GM18505 (cell line): ENCODE measurements at regions not wholly inside any gene's neighbourhood (a gene's known extent, or its start where the extent isn't known, plus 50 kb on each side); places are given as distances from the start of the nearest gene placed in this dataset.

Experiments
- ATAC-seq: cut with Tn5 transposase; IDR thresholded peaks from one replicate; pipeline ENCODE4 v1.9.1; 2021; ENCODE audit not compliant: unreplicated experiment
- POLR2A ChIP-seq: IDR thresholded peaks from 4 replicates; pipeline ENCODE4 v1.6.1; 2011; ENCODE audit warnings: borderline replicate concordance; ENCODE audit not compliant: insufficient read depth, insufficient read length; ENCODE audit errors: extremely low read depth

- ATAC-seq = no peak
- no peak for TF ChIP-seq POLR2A
These were observed 133.7 kb upstream of the RUNX3 start for GRCh38 chr1:25063591-25064416.

- no peak for ATAC-seq
- TF ChIP-seq POLR2A = no peak
These were observed 132.7 kb upstream of the RUNX3 start for GRCh38 chr1:25062621-25063255.

DNA sequence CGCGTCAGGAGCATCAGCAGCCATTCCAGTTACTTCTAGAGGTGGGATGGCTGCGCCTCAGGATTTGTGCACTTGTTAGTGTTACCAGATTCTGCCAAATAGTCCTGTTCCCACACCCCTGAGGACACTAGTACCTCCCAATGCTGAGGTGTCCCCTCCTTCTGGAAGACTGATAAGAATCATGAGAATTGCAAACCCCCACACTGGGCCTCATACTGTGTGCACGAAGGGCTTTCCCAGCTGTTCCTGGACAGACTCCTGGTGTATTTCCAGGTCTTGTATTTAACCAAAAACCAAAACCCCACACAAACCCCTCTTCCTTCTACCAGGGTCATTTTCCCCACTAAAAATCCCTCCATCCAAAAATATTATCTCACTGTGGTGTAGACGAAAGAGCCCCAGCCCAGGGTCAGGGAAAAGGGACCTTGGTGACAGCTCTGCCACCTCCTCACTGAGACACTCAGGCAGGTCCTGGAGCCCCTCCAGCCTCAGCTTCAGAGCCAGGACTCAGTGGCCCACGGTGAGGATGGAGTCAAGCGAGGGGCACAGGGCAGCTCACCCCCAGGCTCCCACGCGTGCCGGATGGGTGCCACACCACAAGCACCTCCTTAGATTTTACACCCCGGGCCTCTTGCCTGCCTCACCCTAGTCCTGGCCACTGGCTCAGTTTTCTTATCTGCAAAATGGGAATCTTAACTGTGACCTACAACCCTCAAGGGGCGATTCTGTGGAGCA lies 131.4 kb upstream of the RUNX3 start:
- TF ChIP-seq POLR2A = no peak

GRCh38 chr1:25057188-25057587 lies 127.1 kb upstream of the RUNX3 start:
- TF ChIP-seq POLR2A = no peak
- ATAC-seq = no peak

More for the DNA sequence above, 131.4 kb upstream of the RUNX3 start:
- ATAC-seq = no peak

- no peak for ATAC-seq
- no peak for TF ChIP-seq POLR2A
These were observed 126.5 kb upstream of the RUNX3 start for GRCh38 chr1:25056536-25056935.

DNA sequence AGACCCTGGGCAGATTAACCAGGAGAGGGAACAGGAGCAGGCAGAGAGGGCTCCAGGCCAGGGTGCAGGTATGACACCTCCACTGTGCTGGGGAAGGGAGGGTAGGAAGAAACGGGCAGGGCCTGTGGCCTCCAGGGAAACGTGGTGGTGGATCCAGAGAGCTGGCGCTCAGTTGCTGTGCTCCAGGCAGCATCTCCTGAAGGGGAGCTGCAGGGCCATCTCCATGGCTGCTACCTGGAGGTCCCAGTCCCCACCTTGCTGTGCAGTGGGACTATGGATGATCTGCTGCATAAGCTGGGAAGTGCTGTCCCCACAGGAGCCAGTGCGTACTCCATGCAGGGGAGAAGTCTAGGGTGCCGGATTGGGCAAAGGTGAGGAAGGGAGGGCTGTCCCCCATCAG lies 125.9 kb upstream of the RUNX3 start:
- ATAC-seq = no peak
- TF ChIP-seq POLR2A = no peak

GRCh38 chr1:25055324-25055780 lies 125.3 kb upstream of the RUNX3 start:
- TF ChIP-seq POLR2A = no peak
- ATAC-seq = no peak

DNA sequence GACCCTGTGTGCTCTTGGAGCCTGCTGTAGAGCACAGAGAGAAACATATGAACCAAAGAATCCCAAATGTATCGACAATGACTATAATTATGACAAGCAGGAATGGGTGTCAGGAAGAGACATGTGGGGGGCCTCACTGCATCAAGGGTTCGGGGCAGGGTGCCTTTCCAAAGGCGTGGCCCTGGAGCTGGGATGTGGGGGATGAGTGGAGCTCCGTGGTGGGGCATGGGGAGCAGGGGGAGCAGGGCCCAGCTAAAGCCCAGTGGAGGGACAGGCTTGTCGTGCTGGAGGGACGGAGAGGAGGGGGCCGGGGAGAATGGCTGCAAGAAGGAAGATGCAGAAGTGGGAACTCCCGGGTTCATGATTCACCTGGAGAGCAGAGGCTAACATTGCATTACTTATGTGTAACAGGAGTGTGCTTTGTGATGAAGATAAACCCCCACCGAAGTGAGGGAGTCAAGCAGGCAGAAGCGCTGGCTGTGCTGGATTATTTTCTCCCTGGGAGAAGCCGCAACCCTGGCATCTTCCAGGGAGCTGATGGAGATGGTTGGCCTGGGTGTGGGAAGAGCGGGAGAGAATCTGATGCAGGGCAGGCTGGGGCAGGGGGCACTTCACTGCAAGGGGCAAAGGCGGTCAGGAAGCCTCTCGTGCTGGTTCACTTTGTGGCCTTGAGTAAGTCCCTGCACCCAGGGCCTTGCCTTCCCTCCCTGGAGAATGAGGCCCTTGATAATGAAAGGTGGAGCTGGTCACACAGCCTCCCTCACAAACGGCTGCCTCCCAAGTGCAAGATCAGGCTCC lies 124.6 kb upstream of the RUNX3 start:
- no peak for ATAC-seq

GRCh38 chr1:25053576-25054250 lies 123.6 kb upstream of the RUNX3 start:
- no peak for ATAC-seq
- no peak for TF ChIP-seq POLR2A

More for the DNA sequence above, 124.6 kb upstream of the RUNX3 start:
- no peak for TF ChIP-seq POLR2A

- TF ChIP-seq POLR2A = no peak
- no peak for ATAC-seq
These were observed 121.8 kb upstream of the RUNX3 start for GRCh38 chr1:25051906-25052305.

GRCh38 chr1:25051504-25051903 lies 121.4 kb upstream of the RUNX3 start:
- TF ChIP-seq POLR2A = no peak
- ATAC-seq = no peak

DNA sequence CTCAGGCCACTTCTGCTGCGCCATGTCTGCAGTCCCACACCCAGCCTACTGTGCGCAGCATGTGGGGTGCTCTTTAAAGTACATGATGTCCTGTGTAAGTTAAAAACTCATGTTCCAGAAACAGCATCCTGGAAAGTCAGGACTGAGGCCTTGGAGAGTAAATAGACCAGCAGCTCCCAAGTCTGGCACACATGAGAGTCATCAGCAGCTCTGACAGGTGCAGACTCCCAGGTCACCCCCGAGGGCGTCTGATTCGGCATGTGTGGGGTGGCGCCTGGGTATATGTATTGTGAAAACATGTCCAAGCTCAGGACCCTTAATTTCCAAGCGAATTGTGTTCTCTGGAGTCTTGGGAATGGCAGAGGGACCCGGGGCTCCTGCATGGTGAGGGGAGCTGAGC lies 120.1 kb upstream of the RUNX3 start:
- no peak for ATAC-seq
- no peak for TF ChIP-seq POLR2A
